GM20000 (cell line): ENCODE measurements at regions not wholly inside any gene's neighbourhood (a gene's known extent, or its start where the extent isn't known, plus 50 kb on each side); places are given as distances from the start of the nearest gene placed in this dataset.

Source experiments
- DNase-seq: peaks from one replicate; pipeline ENCODE4 v3.0.0; 2012; ENCODE audit warnings: low spot score
- CTCF ChIP-seq: IDR thresholded peaks from 2 replicates; pipeline ENCODE4 v1.5.1; 2012; ENCODE audit warnings: mild to moderate bottlenecking, control low read depth; ENCODE audit errors: extremely low read depth, missing control alignments

DNA sequence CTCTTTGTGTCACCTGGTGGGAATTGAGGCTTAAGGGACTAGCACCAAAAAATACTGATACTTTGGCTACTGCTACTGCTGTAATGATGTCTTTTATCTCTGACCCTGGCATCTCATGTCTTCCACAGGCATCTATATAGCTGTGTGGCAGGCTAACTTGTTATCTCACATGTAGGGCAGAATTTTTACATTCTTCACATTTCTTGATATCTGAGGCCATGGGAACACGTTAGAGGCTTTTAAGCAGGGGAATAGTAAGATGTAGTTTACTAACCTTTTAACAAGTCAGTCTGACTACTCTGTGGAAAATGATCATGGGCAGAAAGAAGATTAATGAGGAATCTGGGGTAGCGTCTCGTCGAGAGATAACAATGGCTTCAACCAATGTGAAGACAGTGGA is 498.4 kb downstream of the PCNX1 start:
- no peak for TF ChIP-seq CTCF
- DNase-seq: no peak

DNA sequence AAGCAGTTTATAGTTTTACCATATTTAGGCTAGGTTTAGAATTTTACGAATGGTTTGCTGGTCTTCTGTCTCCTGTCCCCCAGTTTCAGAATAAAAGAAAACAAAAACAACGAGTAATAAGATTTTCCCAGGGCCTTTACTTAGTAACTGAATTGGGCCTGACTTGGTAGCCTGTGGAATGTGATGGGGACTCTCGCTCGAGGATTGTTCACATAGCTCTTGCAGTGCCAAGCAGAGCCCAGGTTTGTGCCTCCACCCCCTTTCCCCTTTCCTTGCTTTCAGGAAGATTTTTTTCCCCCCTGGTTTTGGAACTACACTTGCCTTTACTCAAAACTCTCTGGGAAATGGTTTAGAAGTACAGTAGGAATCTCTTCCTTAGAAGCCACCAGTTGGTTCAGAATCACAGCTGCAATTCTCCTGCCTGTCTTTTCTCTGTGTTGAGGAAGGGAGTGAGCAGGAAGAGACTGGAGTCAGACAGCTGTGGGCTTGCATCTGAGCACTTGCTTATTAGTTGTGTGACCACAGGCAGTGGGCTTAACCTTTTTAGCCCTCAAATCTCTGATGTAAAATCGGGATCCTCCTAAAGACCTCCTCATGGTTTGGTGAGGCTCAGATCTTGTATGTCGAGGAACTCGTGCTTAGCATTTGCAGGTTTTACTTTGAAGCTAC is 501.2 kb downstream of the PCNX1 start:
- DNase-seq: no peak
- TF ChIP-seq CTCF: no peak

GRCh38 chr14:71410578-71411284 is 503.5 kb downstream of the PCNX1 start:
- DNase-seq: no peak

GRCh38 chr14:71411285-71411595 is 504.0 kb downstream of the PCNX1 start:
- TF ChIP-seq CTCF: no peak

More at GRCh38 chr14:71410578-71411284, 503.5 kb downstream of the PCNX1 start:
- no peak for TF ChIP-seq CTCF

DNA sequence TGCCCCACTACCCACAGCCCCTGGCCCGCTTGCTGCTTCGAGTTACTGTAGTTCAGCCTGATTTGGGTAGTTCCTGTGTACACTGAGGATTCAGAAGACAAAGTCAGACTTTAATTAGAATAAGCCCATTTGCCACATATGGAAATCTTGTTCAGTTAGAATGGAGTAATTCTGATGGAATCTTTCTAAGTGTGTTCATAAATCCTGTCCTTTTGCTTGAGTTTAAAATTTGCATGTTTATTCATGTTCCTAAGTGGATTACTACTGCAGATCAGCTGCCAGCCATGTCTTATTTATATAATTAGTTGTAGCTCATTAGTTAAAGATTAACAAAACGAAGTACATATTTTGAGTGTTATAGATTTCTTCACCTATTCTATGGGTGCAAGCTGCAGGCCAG is 504.5 kb downstream of the PCNX1 start:
- no peak for TF ChIP-seq CTCF
- DNase-seq: no peak

More at GRCh38 chr14:71411285-71411595, 504.0 kb downstream of the PCNX1 start:
- no peak for DNase-seq

DNA sequence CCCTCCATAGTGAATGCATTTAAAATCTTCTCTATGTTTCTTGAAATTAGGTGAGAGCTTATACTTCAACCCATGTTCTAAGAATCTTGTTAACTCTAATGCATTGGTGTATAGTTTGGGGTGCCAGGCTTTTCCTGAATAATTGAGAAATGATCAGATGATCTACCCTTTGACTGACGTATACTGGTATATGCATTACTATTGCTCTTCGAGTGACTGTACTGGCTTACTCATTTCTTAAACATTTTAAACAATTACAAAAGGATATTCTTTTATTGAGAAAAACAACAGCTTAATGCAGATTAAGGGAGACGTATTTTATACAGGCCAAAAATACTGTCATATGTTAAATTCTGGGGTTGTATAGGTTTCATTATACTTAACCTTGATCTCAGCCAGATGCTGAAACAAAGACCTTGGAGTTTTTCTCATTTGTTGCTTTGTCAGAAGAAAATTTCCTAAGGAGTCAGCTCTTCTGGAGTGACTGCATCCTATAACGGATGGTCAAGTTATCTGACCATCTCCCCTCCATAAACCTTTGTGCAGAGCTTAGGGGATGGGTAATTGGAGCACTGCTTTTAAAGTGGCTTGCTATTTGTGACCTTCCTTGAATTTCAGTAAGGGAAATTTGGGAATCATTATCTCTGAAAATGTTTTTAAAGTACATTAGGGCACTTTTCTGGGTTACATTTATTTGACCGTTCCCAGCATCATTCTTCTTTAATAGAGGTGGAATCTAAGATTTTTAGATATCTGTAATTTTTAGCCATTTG is 507.6 kb downstream of the PCNX1 start:
- DNase-seq: no peak
- no peak for TF ChIP-seq CTCF

DNA sequence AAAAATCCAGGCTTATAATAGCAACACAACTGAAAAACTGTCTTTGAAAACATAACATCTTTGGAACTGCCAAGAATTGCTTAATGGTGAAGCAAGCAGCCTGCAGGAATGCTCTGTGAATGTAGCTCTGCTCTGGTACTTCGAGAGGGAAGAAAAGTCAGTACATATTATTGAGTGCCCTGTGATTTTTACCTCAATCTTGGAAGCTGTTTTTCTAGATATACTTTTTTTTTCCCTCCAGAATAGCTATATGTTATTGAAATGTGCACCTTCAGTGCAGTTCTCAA is 508.1 kb downstream of the PCNX1 start:
- no peak for DNase-seq
- no peak for TF ChIP-seq CTCF
